ENCODE measurements at regions not wholly inside any gene's neighbourhood (a gene's known extent, or its start where the extent isn't known, plus 50 kb on each side); places are given as distances from the start of the nearest gene placed in this dataset.

DNA sequence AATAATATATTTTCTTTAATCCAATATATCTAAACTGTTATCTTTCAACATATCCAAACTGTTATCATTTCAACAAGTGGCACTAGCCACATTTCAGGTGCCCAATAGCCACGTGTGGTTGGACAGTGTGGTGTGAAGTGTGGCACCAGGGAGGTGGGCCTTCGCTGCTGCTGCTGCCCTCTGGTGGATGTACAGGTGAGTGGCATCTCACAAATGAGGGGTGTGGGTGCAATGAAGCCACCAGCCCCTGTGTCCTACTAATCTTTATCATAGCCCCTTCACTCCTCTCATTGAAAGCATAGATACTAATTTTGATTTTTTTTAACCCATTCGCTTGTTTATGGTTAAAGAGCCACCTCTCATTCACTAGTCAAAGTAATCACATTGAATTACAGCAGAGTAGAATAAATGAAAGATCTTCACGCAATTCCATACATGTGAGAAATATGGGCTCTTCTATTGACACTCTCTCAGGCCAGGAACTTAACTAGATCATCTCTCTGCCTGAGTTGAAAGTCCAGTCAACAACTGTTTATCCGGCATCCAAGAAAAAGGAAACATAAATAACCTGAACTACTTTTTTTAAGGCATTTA is 499.2 kb downstream of the OMA1 start:
- H3K4me1 ChIP-seq, result no peaks in the 10 kb centered on the region
- no peak overlapping the region for H3K27ac ChIP-seq
- no peak for TF ChIP-seq EP300 (IDR thresholded peaks at IDR 0.05)
- TF ChIP-seq, protein P1, sequence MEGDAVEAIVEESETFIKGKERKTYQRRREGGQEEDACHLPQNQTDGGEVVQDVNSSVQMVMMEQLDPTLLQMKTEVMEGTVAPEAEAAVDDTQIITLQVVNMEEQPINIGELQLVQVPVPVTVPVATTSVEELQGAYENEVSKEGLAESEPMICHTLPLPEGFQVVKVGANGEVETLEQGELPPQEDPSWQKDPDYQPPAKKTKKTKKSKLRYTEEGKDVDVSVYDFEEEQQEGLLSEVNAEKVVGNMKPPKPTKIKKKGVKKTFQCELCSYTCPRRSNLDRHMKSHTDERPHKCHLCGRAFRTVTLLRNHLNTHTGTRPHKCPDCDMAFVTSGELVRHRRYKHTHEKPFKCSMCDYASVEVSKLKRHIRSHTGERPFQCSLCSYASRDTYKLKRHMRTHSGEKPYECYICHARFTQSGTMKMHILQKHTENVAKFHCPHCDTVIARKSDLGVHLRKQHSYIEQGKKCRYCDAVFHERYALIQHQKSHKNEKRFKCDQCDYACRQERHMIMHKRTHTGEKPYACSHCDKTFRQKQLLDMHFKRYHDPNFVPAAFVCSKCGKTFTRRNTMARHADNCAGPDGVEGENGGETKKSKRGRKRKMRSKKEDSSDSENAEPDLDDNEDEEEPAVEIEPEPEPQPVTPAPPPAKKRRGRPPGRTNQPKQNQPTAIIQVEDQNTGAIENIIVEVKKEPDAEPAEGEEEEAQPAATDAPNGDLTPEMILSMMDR (IDR thresholded peaks at IDR 0.05), result peak; percentile 27 to 76 (median 47)
- H3K4me3 ChIP-seq, result no peak overlapping the region
- WGBS, 2 donors (ENCODE audit: low coverage in 1 of 2), result 69 to 71% methylated on average over 4 to 5 of the region's 5 CpGs
- H3K27me3 ChIP-seq, result no peaks in the 10 kb centered on the region
- no peak for ATAC-seq
- no peaks in the 10 kb centered on the region for H3K36me3 ChIP-seq
- no peaks in the 10 kb centered on the region for H3K9me3 ChIP-seq

DNA sequence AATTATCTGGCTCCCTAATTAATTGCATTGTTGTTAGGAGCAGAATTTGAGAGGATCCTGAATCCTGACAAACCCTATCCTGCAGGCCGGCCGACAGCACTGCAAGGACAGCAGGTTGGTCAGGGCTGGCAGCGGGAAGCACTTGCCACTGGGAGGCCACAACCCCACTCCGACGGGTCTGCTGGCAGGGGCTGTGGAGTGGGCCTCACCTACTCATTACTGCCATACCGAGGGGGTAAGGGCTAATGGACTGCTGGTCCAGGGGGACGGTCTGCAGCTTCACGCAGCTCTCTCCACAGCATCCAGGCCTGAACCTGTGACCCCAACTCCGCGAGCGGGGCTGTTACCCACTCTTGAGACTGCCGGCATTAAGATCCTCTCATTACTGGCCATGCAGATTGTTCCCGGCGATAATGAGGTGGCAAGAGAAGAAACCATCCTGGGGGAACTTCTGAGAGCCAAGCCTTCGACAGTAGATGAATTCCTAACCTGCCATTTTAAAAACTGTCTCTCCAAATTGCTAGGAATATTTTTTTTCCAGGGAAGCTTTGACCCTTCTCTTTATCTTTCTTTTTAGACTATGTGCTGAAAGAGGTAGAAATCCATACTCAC is 501.3 kb downstream of the OMA1 start:
- WGBS, 2 donors (ENCODE audit: low coverage in 1 of 2), result 74 to 86% methylated on average over 2 to 8 of the region's 15 CpGs
- no peaks in the 10 kb centered on the region for H3K9me3 ChIP-seq
- TF ChIP-seq EP300 (IDR thresholded peaks at IDR 0.05) (no peak), POLR2AphosphoS5 (IDR thresholded peaks at IDR 0.05) (no peak), POLR2A (IDR thresholded peaks at IDR 0.05) (no peak)
- H3K27ac ChIP-seq, result no peak overlapping the region
- ATAC-seq, result no peak
- no peaks in the 10 kb centered on the region for H3K4me1 ChIP-seq
- H3K36me3 ChIP-seq, result no peaks in the 10 kb centered on the region
- H3K4me3 ChIP-seq, result no peak overlapping the region
- H3K27me3 ChIP-seq, result no peaks in the 10 kb centered on the region

DNA sequence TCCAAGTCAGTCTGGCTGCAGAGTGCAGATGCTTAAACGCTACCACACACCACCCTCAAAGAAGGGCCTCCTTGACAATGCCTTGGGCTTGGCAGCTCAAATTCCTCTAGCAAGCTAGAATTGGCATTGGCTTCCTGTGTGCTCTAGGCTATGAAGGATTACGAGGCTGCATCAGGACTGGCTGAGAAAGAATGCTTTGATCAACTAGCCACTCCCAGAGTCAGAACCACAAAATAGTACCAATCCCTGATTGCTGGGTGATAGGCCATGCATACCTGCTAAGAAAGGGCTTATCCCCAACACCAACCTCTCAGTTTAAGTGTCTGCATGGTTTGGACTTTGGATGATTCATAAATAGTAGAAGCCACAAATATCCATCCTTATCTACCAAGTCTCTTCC is 504.9 kb downstream of the OMA1 start:
- ATAC-seq, result no peak
- Histone ChIP-seq H3K4me3 (no peak overlapping the region), H3K4me1 (no peaks in the 10 kb centered on the region), H3K9me3 (no peaks in the 10 kb centered on the region), H3K27me3 (peaks cover 6% of the 10 kb centered on the region), H3K36me3 (no peaks in the 10 kb centered on the region), H3K27ac (no peak overlapping the region)
- no peak for TF ChIP-seq POLR2A (IDR thresholded peaks at IDR 0.05)
- TF ChIP-seq, protein P1 (IDR thresholded peaks at IDR 0.05), result no peak
- TF ChIP-seq EP300 (IDR thresholded peaks at IDR 0.05), result no peak
- no peak for TF ChIP-seq POLR2AphosphoS5 (IDR thresholded peaks at IDR 0.05)
- WGBS, 2 donors (ENCODE audit: low coverage in 1 of 2), result no CpG with 5 or more reads among the region's 2 CpGs

DNA sequence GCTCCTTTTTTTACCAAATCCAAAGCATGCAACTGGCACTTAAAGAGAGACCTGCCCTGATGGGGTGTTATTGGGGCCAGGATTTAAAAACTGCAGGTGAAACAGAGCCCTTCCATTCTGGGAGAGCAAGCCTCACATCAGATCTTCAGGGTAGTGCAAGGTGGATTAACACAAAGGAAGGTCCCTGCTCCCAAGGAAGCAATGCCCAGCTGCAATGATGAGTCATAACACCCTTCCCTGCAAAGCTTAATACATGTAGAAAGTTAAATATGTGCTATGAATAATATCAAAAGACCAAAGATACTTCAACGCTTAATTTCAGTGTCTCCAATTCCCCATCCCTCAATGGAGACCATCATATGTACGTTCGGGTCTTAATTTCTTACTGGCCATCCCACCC is 508.0 kb downstream of the OMA1 start:
- H3K36me3 ChIP-seq, result no peaks in the 10 kb centered on the region
- no peaks in the 10 kb centered on the region for H3K4me1 ChIP-seq
- no peak overlapping the region for H3K4me3 ChIP-seq
- WGBS, 2 donors (ENCODE audit: low coverage in 1 of 2), result 91 to 100% methylated on average over 3 of the region's 3 CpGs
- no peak for ATAC-seq
- TF ChIP-seq EP300 (IDR thresholded peaks at IDR 0.05), result no peak
- no peak for TF ChIP-seq POLR2AphosphoS5 (IDR thresholded peaks at IDR 0.05)
- no peak for TF ChIP-seq POLR2A (IDR thresholded peaks at IDR 0.05)
- TF ChIP-seq, protein P1 (IDR thresholded peaks at IDR 0.05), result no peak
- no peaks in the 10 kb centered on the region for H3K9me3 ChIP-seq
- H3K27ac ChIP-seq, result no peak overlapping the region
- H3K27me3 ChIP-seq, result peaks cover 6% of the 10 kb centered on the region

DNA sequence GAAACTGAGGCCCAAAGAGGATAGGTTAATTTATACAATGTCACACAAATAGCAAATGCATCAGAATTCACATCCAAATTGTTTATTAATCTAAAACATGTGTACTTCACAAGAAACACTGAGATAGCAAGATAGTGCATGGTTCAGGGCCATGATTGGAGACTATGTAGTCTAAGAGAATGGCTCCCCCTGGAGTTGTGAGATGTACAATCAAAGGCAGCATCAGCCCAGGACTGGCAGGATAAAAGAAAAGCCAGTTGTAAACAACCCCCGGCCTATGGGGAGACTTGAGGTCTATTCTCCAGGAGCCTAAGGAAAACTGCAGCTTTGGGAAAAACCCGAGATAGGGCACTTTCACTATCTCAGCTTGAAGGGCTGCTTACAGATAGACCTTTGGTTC is 511.0 kb downstream of the OMA1 start:
- WGBS, 2 donors (ENCODE audit: low coverage in 1 of 2), result 63% methylated on average over 2 of the region's 2 CpGs; no CpG with 5 or more reads in 1 of the 2 donors
- Histone ChIP-seq H3K4me3 (no peak overlapping the region), H3K36me3 (no peaks in the 10 kb centered on the region), H3K4me1 (no peaks in the 10 kb centered on the region), H3K27me3 (peaks cover 13% of the 10 kb centered on the region), H3K9me3 (no peaks in the 10 kb centered on the region), H3K27ac (no peak overlapping the region)
- TF ChIP-seq, protein P1 (IDR thresholded peaks at IDR 0.05), result no peak
- TF ChIP-seq POLR2AphosphoS5 (IDR thresholded peaks at IDR 0.05), result no peak
- no peak for TF ChIP-seq POLR2A (IDR thresholded peaks at IDR 0.05)
- no peak for TF ChIP-seq EP300 (IDR thresholded peaks at IDR 0.05)
- ATAC-seq, result no peak
